ENCODE measurements at regions not wholly inside any gene's neighbourhood (a gene's known extent, or its start where the extent isn't known, plus 50 kb on each side); places are given as distances from the start of the nearest gene placed in this dataset.

DNA sequence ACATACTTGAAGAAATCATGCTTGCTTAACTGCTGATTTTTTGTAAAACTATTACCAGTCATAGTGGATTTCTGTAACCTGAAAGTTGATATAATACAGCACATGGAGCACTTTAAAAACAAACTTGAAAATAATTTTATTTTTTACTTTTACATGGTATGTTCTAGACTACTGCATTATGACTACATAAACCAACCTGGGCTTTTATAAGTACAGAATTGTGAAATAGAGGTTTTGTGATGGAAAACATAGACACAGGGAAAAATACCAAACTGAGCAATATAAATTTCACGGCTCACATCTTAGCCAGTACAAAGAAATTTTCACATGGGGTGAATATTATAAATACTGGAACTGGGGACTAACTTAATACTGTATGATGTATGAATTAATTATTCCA lies 59.3 kb upstream of the CTIF start:
- TF ChIP-seq, protein P1, sequence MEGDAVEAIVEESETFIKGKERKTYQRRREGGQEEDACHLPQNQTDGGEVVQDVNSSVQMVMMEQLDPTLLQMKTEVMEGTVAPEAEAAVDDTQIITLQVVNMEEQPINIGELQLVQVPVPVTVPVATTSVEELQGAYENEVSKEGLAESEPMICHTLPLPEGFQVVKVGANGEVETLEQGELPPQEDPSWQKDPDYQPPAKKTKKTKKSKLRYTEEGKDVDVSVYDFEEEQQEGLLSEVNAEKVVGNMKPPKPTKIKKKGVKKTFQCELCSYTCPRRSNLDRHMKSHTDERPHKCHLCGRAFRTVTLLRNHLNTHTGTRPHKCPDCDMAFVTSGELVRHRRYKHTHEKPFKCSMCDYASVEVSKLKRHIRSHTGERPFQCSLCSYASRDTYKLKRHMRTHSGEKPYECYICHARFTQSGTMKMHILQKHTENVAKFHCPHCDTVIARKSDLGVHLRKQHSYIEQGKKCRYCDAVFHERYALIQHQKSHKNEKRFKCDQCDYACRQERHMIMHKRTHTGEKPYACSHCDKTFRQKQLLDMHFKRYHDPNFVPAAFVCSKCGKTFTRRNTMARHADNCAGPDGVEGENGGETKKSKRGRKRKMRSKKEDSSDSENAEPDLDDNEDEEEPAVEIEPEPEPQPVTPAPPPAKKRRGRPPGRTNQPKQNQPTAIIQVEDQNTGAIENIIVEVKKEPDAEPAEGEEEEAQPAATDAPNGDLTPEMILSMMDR (IDR thresholded peaks at IDR 0.05) = no peak
- TF ChIP-seq POLR2A (IDR thresholded peaks at IDR 0.05) = no peak

Measured in right lobe of liver (tissue), 4 donors.